Retinal pigment epithelial cell (primary cell): ENCODE measurements at regions not wholly inside any gene's neighbourhood (a gene's known extent, or its start where the extent isn't known, plus 50 kb on each side); places are given as distances from the start of the nearest gene placed in this dataset.
A peak's percentile ranks its signal among the peaks of the same experiment; 100 is the strongest.
"Not testable (repeated sequence)": the region's sequence is repeated elsewhere in the genome, so short reads cannot be mapped to it uniquely, and the experiment has no call there.

Source experiments
- DNase-seq: peaks from one replicate; pipeline ENCODE4 v3.0.0-alpha.2; 2010; ENCODE audit warnings: low read depth
- H3K4me3 ChIP-seq: 2 replicates; pipeline ENCODE4 v1.5.1; 2011; ENCODE audit warnings: mild to moderate bottlenecking, low read length, control low read depth, moderate library complexity
- CTCF ChIP-seq: conservative IDR thresholded peaks from 2 replicates; pipeline ENCODE4 v1.5.1; 2011; ENCODE audit warnings: low read depth, low read length, control low read depth, inconsistent platforms

- no peak for DNase-seq
- no peak for TF ChIP-seq CTCF
- H3K4me3 ChIP-seq, result no peak overlapping the region
Observed at GRCh38 chrX:25503826-25504225, 488.1 kb upstream of the ARX start.

- DNase-seq, result no peak
- TF ChIP-seq CTCF, result no peak
- no peak overlapping the region for H3K4me3 ChIP-seq
Observed at GRCh38 chrX:25507801-25508200, 492.0 kb upstream of the ARX start.

GRCh38 chrX:25519258-25519657 lies 503.5 kb upstream of the ARX start:
- H3K4me3 ChIP-seq, result no peak overlapping the region
- no peak for TF ChIP-seq CTCF
- DNase-seq, result no peak

GRCh38 chrX:25522443-25523010 lies 506.8 kb upstream of the ARX start:
- not testable (repeated sequence) for H3K4me3 ChIP-seq, DNase-seq

- no peak for DNase-seq
- peak; percentile 56 for TF ChIP-seq CTCF
- H3K4me3 ChIP-seq, result no peak overlapping the region
Observed at GRCh38 chrX:25523574-25524540, 508.1 kb upstream of the ARX start.

- no peak overlapping the region for H3K4me3 ChIP-seq
- TF ChIP-seq CTCF, result no peak
- no peak for DNase-seq
Observed at GRCh38 chrX:25527156-25527555, 511.4 kb upstream of the ARX start.

GRCh38 chrX:25527596-25527995 lies 511.8 kb upstream of the ARX start:
- H3K4me3 ChIP-seq, result no peak overlapping the region
- no peak for TF ChIP-seq CTCF
- DNase-seq, result no peak
